Activated CD8-positive, alpha-beta T cell treated with anti-CD3 and anti-CD28 coated beads for 36 hours (primary cell): ENCODE measurements at regions not wholly inside any gene's neighbourhood (a gene's known extent, or its start where the extent isn't known, plus 50 kb on each side); places are given as distances from the start of the nearest gene placed in this dataset.

ENCODE experiments used
- ATAC-seq: fragments of 200-7000 bp; cut with Tn5 transposase; one replicate; pipeline ENCODE4 v1.10.0; 2021; ENCODE audit warnings: mild to moderate bottlenecking, moderate library complexity
- CTCF ChIA-PET: fragments of 350-600 bp; sonication (Branson Sonifier 250); formaldehyde crosslinking; loops from one replicate; lab custom pipeline; 2021; ENCODE audit warnings: antibody characterized with exemption; lab: Charles Lee
- POLR2A ChIA-PET: fragments of 350-600 bp; sonication (Branson Sonifier 250); formaldehyde crosslinking; loops from one replicate; lab custom pipeline; 2021; ENCODE audit warnings: antibody characterized with exemption; lab: Charles Lee
- DNase-seq: peaks from one replicate; pipeline ENCODE4 v3.0.0-alpha.2; 2020
- H3K27ac Mint-ChIP-seq: one replicate; pipeline ENCODE4 v1.8.0; 2021; ENCODE audit warnings: mild to moderate bottlenecking, mixed read lengths
- H3K27me3 Mint-ChIP-seq: one replicate; pipeline ENCODE4 v1.8.0; 2021; ENCODE audit warnings: mixed read lengths
- H3K36me3 Mint-ChIP-seq: one replicate; pipeline ENCODE4 v1.8.0; 2021; ENCODE audit warnings: low read depth, mixed read lengths
- H3K4me1 Mint-ChIP-seq: one replicate; pipeline ENCODE4 v1.8.0; 2021; ENCODE audit warnings: low read depth, mixed read lengths
- H3K4me3 Mint-ChIP-seq: one replicate; pipeline ENCODE4 v1.8.0; 2021; ENCODE audit warnings: mild to moderate bottlenecking, moderate library complexity, mixed read lengths
- H3K9me3 Mint-ChIP-seq: one replicate; pipeline ENCODE4 v1.8.0; 2021; ENCODE audit warnings: mixed read lengths
- intact Hi-C: fragments of 100-400 bp; cut with micrococcal nuclease; formaldehyde crosslinking; loops from one replicate; pipeline ENCODE4 v1.10.0; 2022
- TF ChIP-seq, protein P1 (sequence below): fragments of 200-600 bp; IDR thresholded peaks from one replicate; pipeline ENCODE4 v1.8.0; 2022; ENCODE audit warnings: antibody characterized with exemption, mild to moderate bottlenecking

DNA sequence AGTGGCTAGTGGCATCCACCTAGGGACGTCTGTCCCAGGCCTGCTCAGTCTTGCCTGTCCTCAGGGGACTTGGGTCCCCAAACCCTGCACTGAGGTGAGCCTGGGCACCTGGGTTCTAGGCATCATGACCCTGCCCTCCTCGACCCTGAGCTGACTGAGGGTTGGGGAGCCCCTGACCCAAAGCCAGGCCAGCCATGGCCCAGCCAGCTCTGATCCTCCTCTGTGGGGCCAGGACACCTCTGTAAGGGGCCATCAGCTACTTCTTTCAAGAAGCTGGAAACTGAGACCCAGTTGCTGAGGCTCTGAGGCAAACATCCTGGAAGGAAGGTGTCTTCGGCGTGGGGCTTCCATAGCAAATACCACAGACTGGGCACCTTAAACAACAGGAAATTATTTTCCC lies 329.3 kb downstream of the QKI start:
- TF ChIP-seq, protein P1, sequence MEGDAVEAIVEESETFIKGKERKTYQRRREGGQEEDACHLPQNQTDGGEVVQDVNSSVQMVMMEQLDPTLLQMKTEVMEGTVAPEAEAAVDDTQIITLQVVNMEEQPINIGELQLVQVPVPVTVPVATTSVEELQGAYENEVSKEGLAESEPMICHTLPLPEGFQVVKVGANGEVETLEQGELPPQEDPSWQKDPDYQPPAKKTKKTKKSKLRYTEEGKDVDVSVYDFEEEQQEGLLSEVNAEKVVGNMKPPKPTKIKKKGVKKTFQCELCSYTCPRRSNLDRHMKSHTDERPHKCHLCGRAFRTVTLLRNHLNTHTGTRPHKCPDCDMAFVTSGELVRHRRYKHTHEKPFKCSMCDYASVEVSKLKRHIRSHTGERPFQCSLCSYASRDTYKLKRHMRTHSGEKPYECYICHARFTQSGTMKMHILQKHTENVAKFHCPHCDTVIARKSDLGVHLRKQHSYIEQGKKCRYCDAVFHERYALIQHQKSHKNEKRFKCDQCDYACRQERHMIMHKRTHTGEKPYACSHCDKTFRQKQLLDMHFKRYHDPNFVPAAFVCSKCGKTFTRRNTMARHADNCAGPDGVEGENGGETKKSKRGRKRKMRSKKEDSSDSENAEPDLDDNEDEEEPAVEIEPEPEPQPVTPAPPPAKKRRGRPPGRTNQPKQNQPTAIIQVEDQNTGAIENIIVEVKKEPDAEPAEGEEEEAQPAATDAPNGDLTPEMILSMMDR = no peak
- intact Hi-C loops = no loop called here
- no peak overlapping the region for H3K27ac Mint-ChIP-seq
- ATAC-seq (no peak), DNase-seq (no peak)
- no peaks in the 10 kb centered on the region for H3K9me3 Mint-ChIP-seq
- CTCF ChIA-PET = no interaction called here
- H3K27me3 Mint-ChIP-seq = peaks cover 13% of the 10 kb centered on the region
- H3K4me1 Mint-ChIP-seq = no peaks in the 10 kb centered on the region
- POLR2A ChIA-PET = no interaction called here
- H3K36me3 Mint-ChIP-seq = no peaks in the 10 kb centered on the region
- H3K4me3 Mint-ChIP-seq = no peak overlapping the region

DNA sequence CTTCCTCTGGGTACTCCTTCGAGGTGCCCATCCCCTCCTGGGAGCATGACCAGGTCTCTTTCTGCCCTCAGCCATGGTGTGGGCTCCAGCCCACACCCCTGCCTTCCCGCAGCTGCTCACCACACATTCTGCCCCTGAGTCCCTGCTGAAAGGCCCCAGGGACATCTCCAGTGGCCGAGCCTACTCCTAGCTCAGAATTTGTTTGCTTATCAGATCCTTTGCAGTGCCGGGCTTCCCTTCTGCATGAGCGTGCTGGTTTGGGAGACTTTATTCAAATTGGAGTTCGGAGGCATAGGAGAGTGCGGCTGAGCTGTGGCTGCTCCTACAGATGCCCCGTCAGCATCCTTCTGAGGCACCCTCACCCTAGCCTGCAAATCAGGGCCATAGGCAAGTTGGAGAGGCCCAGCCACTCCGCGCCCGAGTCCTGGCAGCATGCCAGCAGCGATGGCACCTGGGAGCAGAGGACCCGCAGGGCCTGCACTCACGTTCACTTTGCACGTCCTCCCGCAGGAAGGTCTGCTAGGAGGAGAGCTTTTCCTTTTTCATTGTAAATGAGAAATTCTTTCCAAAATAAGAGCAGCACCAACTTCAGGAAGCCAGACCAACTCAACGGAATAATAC lies 327.3 kb downstream of the QKI start:
- H3K27ac Mint-ChIP-seq = no peak overlapping the region
- H3K36me3 Mint-ChIP-seq = no peaks in the 10 kb centered on the region
- TF ChIP-seq, protein P1 = no peak
- no peak for DNase-seq
- no peak overlapping the region for H3K4me3 Mint-ChIP-seq
- no peaks in the 10 kb centered on the region for H3K9me3 Mint-ChIP-seq
- ATAC-seq = no peak
- intact Hi-C loops = no loop called here
- ChIA-PET CTCF (interaction anchor here (0.8 to 1.0 kb wide), 2 partner anchors 8 to 32 kb away, joined by 3 read pairs; no protein-coding TSS in a partner anchor), POLR2A (interaction anchor here (1.0 kb wide), 1 partner anchor 14 kb away, joined by 3 read pairs; no protein-coding TSS in a partner anchor)
- peaks cover 6% of the 10 kb centered on the region for H3K27me3 Mint-ChIP-seq
- no peaks in the 10 kb centered on the region for H3K4me1 Mint-ChIP-seq

DNA sequence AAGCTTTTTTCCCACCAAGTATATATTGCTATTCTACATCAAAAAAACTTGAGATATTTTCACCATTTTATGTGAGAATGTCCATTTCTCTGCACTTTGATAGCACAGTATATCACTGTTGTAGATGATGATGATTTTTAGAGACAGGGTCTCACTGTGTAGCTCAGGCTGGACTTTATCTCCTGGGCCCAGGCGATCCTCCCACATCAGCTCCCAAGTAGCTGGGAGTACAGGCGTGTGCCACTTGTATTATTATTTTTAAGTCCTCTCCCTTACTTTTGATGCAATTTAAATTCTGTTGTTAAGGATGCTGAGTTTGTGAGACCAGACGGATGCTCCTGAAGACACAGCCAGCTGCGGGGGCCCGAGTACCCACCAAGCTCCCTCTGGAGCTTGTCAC lies 326.8 kb downstream of the QKI start:
- Mint-ChIP-seq H3K27ac (no peak overlapping the region), H3K4me3 (no peak overlapping the region), H3K27me3 (peaks cover 2% of the 10 kb centered on the region), H3K4me1 (no peaks in the 10 kb centered on the region), H3K36me3 (no peaks in the 10 kb centered on the region), H3K9me3 (no peaks in the 10 kb centered on the region)
- ChIA-PET CTCF (interaction anchor here (0.8 to 1.0 kb wide), 2 partner anchors 8 to 31 kb away, joined by 3 read pairs; no protein-coding TSS in a partner anchor), POLR2A (interaction anchor here (1.0 kb wide), 1 partner anchor 14 kb away, joined by 3 read pairs; no protein-coding TSS in a partner anchor)
- DNase-seq = no peak
- intact Hi-C loops = no loop called here
- TF ChIP-seq, protein P1 = no peak
- ATAC-seq = no peak

DNA sequence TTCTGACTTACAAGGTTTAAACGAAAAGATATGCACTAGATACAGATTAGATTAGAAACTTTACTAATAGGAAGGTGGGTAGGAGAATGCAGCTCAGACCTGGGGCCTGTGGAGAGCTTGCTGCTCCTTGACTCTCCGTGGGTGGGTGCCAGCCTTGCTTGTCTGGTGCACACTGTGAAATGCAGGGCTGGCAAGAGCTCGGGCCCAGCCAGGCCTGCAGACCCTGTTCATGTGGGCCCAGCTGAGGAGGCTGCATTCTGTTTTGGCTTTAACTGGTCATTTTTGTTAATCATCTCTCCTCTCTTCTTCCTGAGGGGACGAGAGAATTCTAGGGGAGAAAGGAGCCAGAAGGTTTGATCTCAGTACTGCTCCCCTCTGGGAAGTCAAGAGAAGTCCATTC lies 325.4 kb downstream of the QKI start:
- TF ChIP-seq, protein P1 = no peak
- Mint-ChIP-seq H3K36me3 (no peaks in the 10 kb centered on the region), H3K9me3 (no peaks in the 10 kb centered on the region), H3K4me1 (no peaks in the 10 kb centered on the region), H3K27ac (no peak overlapping the region), H3K4me3 (no peak overlapping the region), H3K27me3 (no peaks in the 10 kb centered on the region)
- ChIA-PET POLR2A (no interaction called here), CTCF (no interaction called here)
- intact Hi-C loops = no loop called here
- DNase-seq = no peak
- no peak for ATAC-seq

DNA sequence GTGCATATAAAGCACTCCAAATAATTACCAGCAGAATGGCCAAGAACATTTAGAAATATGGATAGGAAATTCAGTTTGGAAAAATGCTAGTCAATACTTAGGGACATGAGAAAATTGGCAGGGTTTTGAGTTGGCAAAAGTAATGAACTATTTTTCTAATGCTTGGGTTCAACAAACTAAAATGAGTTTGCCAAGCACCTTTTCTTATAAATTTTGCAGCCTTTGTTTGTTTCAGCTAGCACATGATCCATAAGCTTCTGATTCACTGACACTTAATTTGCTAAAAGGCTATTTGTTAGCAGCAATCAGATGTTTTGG lies 324.8 kb downstream of the QKI start:
- no peak for ATAC-seq
- CTCF ChIA-PET = no interaction called here
- H3K9me3 Mint-ChIP-seq = no peaks in the 10 kb centered on the region
- H3K36me3 Mint-ChIP-seq = no peaks in the 10 kb centered on the region
- no peaks in the 10 kb centered on the region for H3K4me1 Mint-ChIP-seq
- no peaks in the 10 kb centered on the region for H3K27me3 Mint-ChIP-seq
- no peak overlapping the region for H3K27ac Mint-ChIP-seq
- POLR2A ChIA-PET = no interaction called here
- TF ChIP-seq, protein P1 = no peak
- no peak overlapping the region for H3K4me3 Mint-ChIP-seq
- DNase-seq = no peak
- intact Hi-C loops = no loop called here
